ENCODE measurements at regions not wholly inside any gene's neighbourhood (a gene's known extent, or its start where the extent isn't known, plus 50 kb on each side); places are given as distances from the start of the nearest gene placed in this dataset.

GRCh38 chr6:12567682-12568081 lies 148.9 kb upstream of the PHACTR1 start:
- H3K27ac ChIP-seq (ENCODE audit: low read depth, low read length) = no peak overlapping the region

GRCh38 chr6:12569646-12570045 lies 146.9 kb upstream of the PHACTR1 start:
- H3K4me3 ChIP-seq (ENCODE audit: low read depth in 1 of 5, low read length in 5 of 5) = no peak overlapping the region
- H3K27me3 ChIP-seq (ENCODE audit: control insufficient read depth in 5 of 5, insufficient read depth in 4 of 5, low read length in 5 of 5) = no peaks in the 10 kb centered on the region
- no peak overlapping the region for H3K9ac ChIP-seq (ENCODE audit: low read length in 5 of 5)
- H3K36me3 ChIP-seq (ENCODE audit: control insufficient read depth in 5 of 5, insufficient read depth in 5 of 5, low read length in 5 of 5) = no peaks in the 10 kb centered on the region
- no peak overlapping the region for H3K27ac ChIP-seq (ENCODE audit: low read depth, low read length)
- peaks cover 0 to 9% (median 0%) of the 10 kb centered on the region in 5 donors for H3K4me1 ChIP-seq (ENCODE audit: control insufficient read depth in 5 of 5, insufficient read depth in 5 of 5, low read length in 5 of 5)
- no peaks in the 10 kb centered on the region for H3K9me3 ChIP-seq (ENCODE audit: control insufficient read depth in 5 of 5, low read length in 5 of 5)

More at GRCh38 chr6:12567682-12568081, 148.9 kb upstream of the PHACTR1 start:
- Histone ChIP-seq H3K9ac (ENCODE audit: low read length in 5 of 5) (no peak overlapping the region), H3K9me3 (ENCODE audit: control insufficient read depth in 5 of 5, low read length in 5 of 5) (no peaks in the 10 kb centered on the region), H3K36me3 (ENCODE audit: control insufficient read depth in 5 of 5, insufficient read depth in 5 of 5, low read length in 5 of 5) (no peaks in the 10 kb centered on the region), H3K4me1 (ENCODE audit: control insufficient read depth in 5 of 5, insufficient read depth in 5 of 5, low read length in 5 of 5) (peaks cover 0 to 3% (median 0%) of the 10 kb centered on the region in 5 donors), H3K4me3 (ENCODE audit: low read depth in 1 of 5, low read length in 5 of 5) (no peak overlapping the region), H3K27me3 (ENCODE audit: control insufficient read depth in 5 of 5, insufficient read depth in 4 of 5, low read length in 5 of 5) (no peaks in the 10 kb centered on the region)

- H3K36me3 ChIP-seq (ENCODE audit: control insufficient read depth in 5 of 5, insufficient read depth in 5 of 5, low read length in 5 of 5) = no peaks in the 10 kb centered on the region
- H3K4me3 ChIP-seq (ENCODE audit: low read depth in 1 of 5, low read length in 5 of 5) = no peak overlapping the region
- H3K9me3 ChIP-seq (ENCODE audit: control insufficient read depth in 5 of 5, low read length in 5 of 5) = no peaks in the 10 kb centered on the region
- no peak overlapping the region for H3K9ac ChIP-seq (ENCODE audit: low read length in 5 of 5)
- peaks cover 0 to 9% (median 0%) of the 10 kb centered on the region in 5 donors for H3K4me1 ChIP-seq (ENCODE audit: control insufficient read depth in 5 of 5, insufficient read depth in 5 of 5, low read length in 5 of 5)
- no peaks in the 10 kb centered on the region for H3K27me3 ChIP-seq (ENCODE audit: control insufficient read depth in 5 of 5, insufficient read depth in 4 of 5, low read length in 5 of 5)
- H3K27ac ChIP-seq (ENCODE audit: low read depth, low read length) = no peak overlapping the region
Observed at GRCh38 chr6:12570461-12571030, 146.0 kb upstream of the PHACTR1 start.

- Histone ChIP-seq H3K4me3 (ENCODE audit: low read depth in 1 of 5, low read length in 5 of 5) (no peak overlapping the region), H3K27ac (ENCODE audit: low read depth, low read length) (no peak overlapping the region), H3K4me1 (ENCODE audit: control insufficient read depth in 5 of 5, insufficient read depth in 5 of 5, low read length in 5 of 5) (peaks cover 0 to 9% (median 0%) of the 10 kb centered on the region in 5 donors), H3K9ac (ENCODE audit: low read length in 5 of 5) (no peak overlapping the region), H3K27me3 (ENCODE audit: control insufficient read depth in 5 of 5, insufficient read depth in 4 of 5, low read length in 5 of 5) (no peaks in the 10 kb centered on the region), H3K36me3 (ENCODE audit: control insufficient read depth in 5 of 5, insufficient read depth in 5 of 5, low read length in 5 of 5) (no peaks in the 10 kb centered on the region), H3K9me3 (ENCODE audit: control insufficient read depth in 5 of 5, low read length in 5 of 5) (no peaks in the 10 kb centered on the region)
Observed at GRCh38 chr6:12572896-12573827, 143.4 kb upstream of the PHACTR1 start.

- H3K36me3 ChIP-seq (ENCODE audit: control insufficient read depth in 5 of 5, insufficient read depth in 5 of 5, low read length in 5 of 5) = no peaks in the 10 kb centered on the region
- no peak overlapping the region for H3K4me3 ChIP-seq (ENCODE audit: low read depth in 1 of 5, low read length in 5 of 5)
- H3K9me3 ChIP-seq (ENCODE audit: control insufficient read depth in 5 of 5, low read length in 5 of 5) = no peaks in the 10 kb centered on the region
- H3K27ac ChIP-seq (ENCODE audit: low read depth, low read length) = no peak overlapping the region
- H3K27me3 ChIP-seq (ENCODE audit: control insufficient read depth in 5 of 5, insufficient read depth in 4 of 5, low read length in 5 of 5) = no peaks in the 10 kb centered on the region
- H3K9ac ChIP-seq (ENCODE audit: low read length in 5 of 5) = no peak overlapping the region
- H3K4me1 ChIP-seq (ENCODE audit: control insufficient read depth in 5 of 5, insufficient read depth in 5 of 5, low read length in 5 of 5) = peaks cover 0 to 6% (median 0%) of the 10 kb centered on the region in 5 donors
Observed at GRCh38 chr6:12575961-12576360, 140.6 kb upstream of the PHACTR1 start.

- no peaks in the 10 kb centered on the region for H3K27me3 ChIP-seq (ENCODE audit: control insufficient read depth in 5 of 5, insufficient read depth in 4 of 5, low read length in 5 of 5)
- no peaks in the 10 kb centered on the region for H3K36me3 ChIP-seq (ENCODE audit: control insufficient read depth in 5 of 5, insufficient read depth in 5 of 5, low read length in 5 of 5)
- no peak overlapping the region for H3K4me3 ChIP-seq (ENCODE audit: low read depth in 1 of 5, low read length in 5 of 5)
- H3K9ac ChIP-seq (ENCODE audit: low read length in 5 of 5) = no peak overlapping the region
- H3K27ac ChIP-seq (ENCODE audit: low read depth, low read length) = no peak overlapping the region
- H3K4me1 ChIP-seq (ENCODE audit: control insufficient read depth in 5 of 5, insufficient read depth in 5 of 5, low read length in 5 of 5) = peaks cover 0 to 6% (median 0%) of the 10 kb centered on the region in 5 donors
- no peaks in the 10 kb centered on the region for H3K9me3 ChIP-seq (ENCODE audit: control insufficient read depth in 5 of 5, low read length in 5 of 5)
Observed at GRCh38 chr6:12576389-12576788, 140.2 kb upstream of the PHACTR1 start.

GRCh38 chr6:12577124-12577850 lies 139.3 kb upstream of the PHACTR1 start:
- Histone ChIP-seq H3K4me3 (ENCODE audit: low read depth in 1 of 5, low read length in 5 of 5) (no peak overlapping the region), H3K27me3 (ENCODE audit: control insufficient read depth in 5 of 5, insufficient read depth in 4 of 5, low read length in 5 of 5) (no peaks in the 10 kb centered on the region), H3K9ac (ENCODE audit: low read length in 5 of 5) (no peak overlapping the region), H3K4me1 (ENCODE audit: control insufficient read depth in 5 of 5, insufficient read depth in 5 of 5, low read length in 5 of 5) (peaks cover 0 to 6% (median 0%) of the 10 kb centered on the region in 5 donors), H3K9me3 (ENCODE audit: control insufficient read depth in 5 of 5, low read length in 5 of 5) (no peaks in the 10 kb centered on the region), H3K36me3 (ENCODE audit: control insufficient read depth in 5 of 5, insufficient read depth in 5 of 5, low read length in 5 of 5) (no peaks in the 10 kb centered on the region), H3K27ac (ENCODE audit: low read depth, low read length) (no peak overlapping the region)

- Histone ChIP-seq H3K27ac (ENCODE audit: low read depth, low read length) (no peak overlapping the region), H3K4me3 (ENCODE audit: low read depth in 1 of 5, low read length in 5 of 5) (no peak overlapping the region), H3K27me3 (ENCODE audit: control insufficient read depth in 5 of 5, insufficient read depth in 4 of 5, low read length in 5 of 5) (no peaks in the 10 kb centered on the region), H3K4me1 (ENCODE audit: control insufficient read depth in 5 of 5, insufficient read depth in 5 of 5, low read length in 5 of 5) (peaks cover 0 to 4% (median 0%) of the 10 kb centered on the region in 5 donors), H3K9ac (ENCODE audit: low read length in 5 of 5) (no peak overlapping the region), H3K9me3 (ENCODE audit: control insufficient read depth in 5 of 5, low read length in 5 of 5) (no peaks in the 10 kb centered on the region), H3K36me3 (ENCODE audit: control insufficient read depth in 5 of 5, insufficient read depth in 5 of 5, low read length in 5 of 5) (no peaks in the 10 kb centered on the region)
Observed at GRCh38 chr6:12578097-12578496, 138.5 kb upstream of the PHACTR1 start.

- Histone ChIP-seq H3K36me3 (ENCODE audit: control insufficient read depth in 5 of 5, insufficient read depth in 5 of 5, low read length in 5 of 5) (no peaks in the 10 kb centered on the region), H3K27me3 (ENCODE audit: control insufficient read depth in 5 of 5, insufficient read depth in 4 of 5, low read length in 5 of 5) (no peaks in the 10 kb centered on the region), H3K9me3 (ENCODE audit: control insufficient read depth in 5 of 5, low read length in 5 of 5) (no peaks in the 10 kb centered on the region), H3K4me1 (ENCODE audit: control insufficient read depth in 5 of 5, insufficient read depth in 5 of 5, low read length in 5 of 5) (no peaks in the 10 kb centered on the region), H3K9ac (ENCODE audit: low read length in 5 of 5) (no peak overlapping the region), H3K4me3 (ENCODE audit: low read depth in 1 of 5, low read length in 5 of 5) (no peak overlapping the region), H3K27ac (ENCODE audit: low read depth, low read length) (no peak overlapping the region)
Observed at GRCh38 chr6:12578751-12579150, 137.8 kb upstream of the PHACTR1 start.

GRCh38 chr6:12580290-12580689 lies 136.3 kb upstream of the PHACTR1 start:
- H3K36me3 ChIP-seq (ENCODE audit: control insufficient read depth in 5 of 5, insufficient read depth in 5 of 5, low read length in 5 of 5) = no peaks in the 10 kb centered on the region
- H3K9me3 ChIP-seq (ENCODE audit: control insufficient read depth in 5 of 5, low read length in 5 of 5) = no peaks in the 10 kb centered on the region

More at GRCh38 chr6:12580290-12580689, 136.3 kb upstream of the PHACTR1 start:
- H3K27me3 ChIP-seq (ENCODE audit: control insufficient read depth in 5 of 5, insufficient read depth in 4 of 5, low read length in 5 of 5) = peaks cover 0 to 2% (median 0%) of the 10 kb centered on the region in 5 donors
- H3K9ac ChIP-seq (ENCODE audit: low read length in 5 of 5) = no peak overlapping the region
- H3K27ac ChIP-seq (ENCODE audit: low read depth, low read length) = no peak overlapping the region
- no peak overlapping the region for H3K4me3 ChIP-seq (ENCODE audit: low read depth in 1 of 5, low read length in 5 of 5)
- H3K4me1 ChIP-seq (ENCODE audit: control insufficient read depth in 5 of 5, insufficient read depth in 5 of 5, low read length in 5 of 5) = peaks cover 0 to 4% (median 0%) of the 10 kb centered on the region in 5 donors
